Activated naive CD4-positive, alpha-beta T cell treated with anti-CD3 and anti-CD28 coated beads for 36 hours (primary cell): ENCODE measurements at regions not wholly inside any gene's neighbourhood (a gene's known extent, or its start where the extent isn't known, plus 50 kb on each side); places are given as distances from the start of the nearest gene placed in this dataset.

Experiments
- CTCF ChIA-PET: fragments of 350-600 bp; sonication (Branson Sonifier 250); formaldehyde crosslinking; loops from one replicate; lab custom pipeline; 2021; ENCODE audit warnings: antibody characterized with exemption; lab: Charles Lee
- DNase-seq: peaks from one replicate; pipeline ENCODE4 v3.0.0-alpha.2; 2020
- H3K27ac Mint-ChIP-seq: one replicate; pipeline ENCODE4 v1.8.0; 2021; ENCODE audit warnings: mild to moderate bottlenecking, mixed read lengths
- H3K27me3 Mint-ChIP-seq: one replicate; pipeline ENCODE4 v1.8.0; 2021; ENCODE audit warnings: low read depth, mixed read lengths
- H3K36me3 Mint-ChIP-seq: one replicate; pipeline ENCODE4 v1.8.0; 2021; ENCODE audit warnings: low read depth, mixed read lengths
- H3K4me1 Mint-ChIP-seq: one replicate; pipeline ENCODE4 v1.8.0; 2021; ENCODE audit warnings: low read depth, mixed read lengths
- H3K4me3 Mint-ChIP-seq: one replicate; pipeline ENCODE4 v1.8.0; 2021; ENCODE audit warnings: mild to moderate bottlenecking, moderate library complexity, mixed read lengths
- H3K9me3 Mint-ChIP-seq: one replicate; pipeline ENCODE4 v1.8.0; 2021; ENCODE audit warnings: mixed read lengths
- intact Hi-C: fragments of 100-400 bp; cut with micrococcal nuclease; formaldehyde crosslinking; loops from one replicate; pipeline ENCODE4 v1.15.1; 2023

GRCh38 chrX:13875572-13875971 is 58.7 kb upstream of the GPM6B start:
- CTCF ChIA-PET = no interaction called here

GRCh38 chrX:13868591-13868990 is 51.7 kb upstream of the GPM6B start:
- H3K4me1 Mint-ChIP-seq = no peaks in the 10 kb centered on the region
- no peak for DNase-seq
- CTCF ChIA-PET = no interaction called here
- H3K9me3 Mint-ChIP-seq = no peaks in the 10 kb centered on the region
- H3K36me3 Mint-ChIP-seq = no peaks in the 10 kb centered on the region
- intact Hi-C loops = no loop called here
- H3K27ac Mint-ChIP-seq = no peak overlapping the region
- no peaks in the 10 kb centered on the region for H3K27me3 Mint-ChIP-seq
- H3K4me3 Mint-ChIP-seq = no peak overlapping the region

More at GRCh38 chrX:13875572-13875971, 58.7 kb upstream of the GPM6B start:
- no peaks in the 10 kb centered on the region for H3K36me3 Mint-ChIP-seq
- DNase-seq = no peak
- no peak overlapping the region for H3K27ac Mint-ChIP-seq
- no peak overlapping the region for H3K4me3 Mint-ChIP-seq
- no peaks in the 10 kb centered on the region for H3K4me1 Mint-ChIP-seq
- no peaks in the 10 kb centered on the region for H3K27me3 Mint-ChIP-seq
- no peaks in the 10 kb centered on the region for H3K9me3 Mint-ChIP-seq
- intact Hi-C loops = no loop called here
